ENCODE measurements at regions not wholly inside any gene's neighbourhood (a gene's known extent, or its start where the extent isn't known, plus 50 kb on each side); places are given as distances from the start of the nearest gene placed in this dataset.

DNA sequence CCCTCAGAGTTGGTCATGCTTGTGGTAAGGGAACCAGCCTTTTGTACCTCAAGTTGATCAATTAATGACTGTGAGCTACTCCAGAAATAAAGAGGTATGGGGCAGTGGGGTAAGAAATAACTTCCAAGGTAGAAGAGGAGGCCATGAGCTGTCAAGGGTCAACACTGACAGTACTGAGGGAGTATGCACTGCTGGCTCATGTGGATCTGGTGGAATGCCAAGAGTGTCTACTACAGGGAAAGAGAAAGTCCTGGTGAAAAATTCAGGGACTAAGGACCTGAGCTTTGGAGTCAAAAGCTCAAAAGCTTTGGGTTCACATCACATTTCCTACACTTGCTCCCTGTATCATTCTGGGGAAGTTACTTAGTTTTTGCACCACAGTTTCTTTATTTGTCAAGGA, 154.9 kb downstream of the SEMA6D start:
- no peaks in the 10 kb centered on the region for H4K20me1 ChIP-seq (ENCODE audit: low read depth, low read length)
- no peaks in the 10 kb centered on the region for H3K9me3 ChIP-seq (ENCODE audit: insufficient read depth, low read length)
- H3F3A ChIP-seq (ENCODE audit: insufficient read depth), result no peaks in the 10 kb centered on the region
- H3K9ac ChIP-seq (ENCODE audit: low read length), result no peak overlapping the region
- no peaks in the 10 kb centered on the region for H3K27me3 ChIP-seq (ENCODE audit: low read length)
- no peaks in the 10 kb centered on the region for H3K79me2 ChIP-seq (ENCODE audit: insufficient read depth, low read length)
- no peak for TF ChIP-seq EZH2phosphoT487 (conservative IDR thresholded peaks at IDR 0.05; ENCODE audit: low read length)
- H3K36me3 ChIP-seq (ENCODE audit: low read length), result no peaks in the 10 kb centered on the region
- H3K4me2 ChIP-seq (ENCODE audit: low read depth, low read length, poor library complexity, severe bottlenecking), result no peak overlapping the region
- no peak overlapping the region for H3K27ac ChIP-seq (ENCODE audit: low read depth, low read length)
- no peak overlapping the region for H2AFZ ChIP-seq (ENCODE audit: low read depth, low read length, severe bottlenecking)
- H3K9me2 ChIP-seq (replicated peaks; ENCODE audit: insufficient read depth, low read length), result peaks cover 3% of the 10 kb centered on the region; the same call in 1 of the 2 replicates
- no peak overlapping the region for H3K4me3 ChIP-seq (ENCODE audit: insufficient read depth, low read length, poor library complexity, severe bottlenecking)

DNA sequence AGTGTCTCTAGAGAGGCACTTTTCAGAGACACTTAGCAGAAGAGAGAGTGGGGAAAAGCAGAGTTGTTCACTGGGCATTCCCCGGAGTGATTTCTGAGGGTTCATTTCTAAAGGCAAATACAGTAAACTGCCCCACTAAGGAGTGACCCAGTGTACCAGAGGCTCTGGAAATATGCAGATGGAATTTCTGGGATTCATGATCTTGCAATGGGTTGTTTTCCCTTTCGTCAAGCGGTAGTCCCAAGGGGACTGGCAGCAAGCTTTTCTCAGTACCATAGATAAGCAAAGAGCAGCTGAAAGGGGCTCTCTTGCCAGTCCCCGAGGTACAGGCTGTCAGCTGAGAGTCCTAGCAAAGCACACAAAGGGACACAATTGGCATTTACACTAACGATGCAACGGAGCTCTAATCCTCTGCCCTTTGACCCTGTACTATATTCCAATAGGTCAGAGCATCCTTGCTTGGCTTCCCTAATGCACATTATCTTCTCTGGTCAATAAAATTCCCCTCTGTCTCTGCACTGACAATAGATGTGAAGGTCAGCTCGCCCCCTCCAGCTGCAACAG, 155.6 kb downstream of the SEMA6D start:
- TF ChIP-seq EZH2phosphoT487 (conservative IDR thresholded peaks at IDR 0.05; ENCODE audit: low read length), result no peak
- TF ChIP-seq, protein P1, sequence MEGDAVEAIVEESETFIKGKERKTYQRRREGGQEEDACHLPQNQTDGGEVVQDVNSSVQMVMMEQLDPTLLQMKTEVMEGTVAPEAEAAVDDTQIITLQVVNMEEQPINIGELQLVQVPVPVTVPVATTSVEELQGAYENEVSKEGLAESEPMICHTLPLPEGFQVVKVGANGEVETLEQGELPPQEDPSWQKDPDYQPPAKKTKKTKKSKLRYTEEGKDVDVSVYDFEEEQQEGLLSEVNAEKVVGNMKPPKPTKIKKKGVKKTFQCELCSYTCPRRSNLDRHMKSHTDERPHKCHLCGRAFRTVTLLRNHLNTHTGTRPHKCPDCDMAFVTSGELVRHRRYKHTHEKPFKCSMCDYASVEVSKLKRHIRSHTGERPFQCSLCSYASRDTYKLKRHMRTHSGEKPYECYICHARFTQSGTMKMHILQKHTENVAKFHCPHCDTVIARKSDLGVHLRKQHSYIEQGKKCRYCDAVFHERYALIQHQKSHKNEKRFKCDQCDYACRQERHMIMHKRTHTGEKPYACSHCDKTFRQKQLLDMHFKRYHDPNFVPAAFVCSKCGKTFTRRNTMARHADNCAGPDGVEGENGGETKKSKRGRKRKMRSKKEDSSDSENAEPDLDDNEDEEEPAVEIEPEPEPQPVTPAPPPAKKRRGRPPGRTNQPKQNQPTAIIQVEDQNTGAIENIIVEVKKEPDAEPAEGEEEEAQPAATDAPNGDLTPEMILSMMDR (IDR thresholded peaks at IDR 0.05; ENCODE audit: insufficient read depth, low read length, poor library complexity, severe bottlenecking), result no peak
- Histone ChIP-seq H3K36me3 (ENCODE audit: low read length) (no peaks in the 10 kb centered on the region), H3K27me3 (ENCODE audit: low read length) (no peaks in the 10 kb centered on the region), H3K4me3 (ENCODE audit: insufficient read depth, low read length, poor library complexity, severe bottlenecking) (no peak overlapping the region), H4K20me1 (ENCODE audit: low read depth, low read length) (no peaks in the 10 kb centered on the region), H3K9ac (ENCODE audit: low read length) (no peak overlapping the region), H3F3A (ENCODE audit: insufficient read depth) (no peaks in the 10 kb centered on the region), H2AFZ (ENCODE audit: low read depth, low read length, severe bottlenecking) (no peak overlapping the region), H3K9me3 (ENCODE audit: insufficient read depth, low read length) (no peaks in the 10 kb centered on the region), H3K27ac (ENCODE audit: low read depth, low read length) (no peak overlapping the region), H3K4me2 (ENCODE audit: low read depth, low read length, poor library complexity, severe bottlenecking) (no peak overlapping the region), H3K9me2 (replicated peaks; ENCODE audit: insufficient read depth, low read length) (peaks cover 3% of the 10 kb centered on the region; the same call in 1 of the 2 replicates), H3K79me2 (ENCODE audit: insufficient read depth, low read length) (no peaks in the 10 kb centered on the region)

DNA sequence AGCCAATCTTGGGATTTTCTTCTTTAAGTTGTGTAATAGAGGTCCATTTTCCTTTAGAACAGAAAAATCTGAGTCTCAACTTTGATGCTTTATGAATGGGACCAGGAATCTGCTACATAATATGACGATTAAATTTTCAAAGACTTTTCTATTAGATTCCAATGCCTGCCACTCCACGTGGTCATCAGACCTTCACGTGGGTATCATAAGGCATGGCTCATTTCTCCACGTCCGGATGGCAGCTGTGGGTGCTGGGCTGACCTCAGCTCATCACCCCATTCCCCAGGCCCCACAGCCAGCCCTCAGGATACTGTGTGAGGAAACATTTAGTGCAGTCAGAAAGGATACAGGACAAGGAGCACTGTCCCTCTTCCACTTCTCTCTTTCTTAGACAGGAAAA, 159.7 kb downstream of the SEMA6D start:
- no peaks in the 10 kb centered on the region for H3K27me3 ChIP-seq (ENCODE audit: low read length)
- H3K27ac ChIP-seq (ENCODE audit: low read depth, low read length), result no peak overlapping the region
- no peak overlapping the region for H3K9ac ChIP-seq (ENCODE audit: low read length)
- H3K9me2 ChIP-seq (replicated peaks; ENCODE audit: insufficient read depth, low read length), result peaks cover 3% of the 10 kb centered on the region; the same call in 1 of the 2 replicates
- H3F3A ChIP-seq (ENCODE audit: insufficient read depth), result no peaks in the 10 kb centered on the region
- no peaks in the 10 kb centered on the region for H4K20me1 ChIP-seq (ENCODE audit: low read depth, low read length)
- no peak overlapping the region for H2AFZ ChIP-seq (ENCODE audit: low read depth, low read length, severe bottlenecking)
- no peak overlapping the region for H3K4me2 ChIP-seq (ENCODE audit: low read depth, low read length, poor library complexity, severe bottlenecking)
- H3K79me2 ChIP-seq (ENCODE audit: insufficient read depth, low read length), result no peaks in the 10 kb centered on the region
- TF ChIP-seq, protein P1 (IDR thresholded peaks at IDR 0.05; ENCODE audit: insufficient read depth, low read length, poor library complexity, severe bottlenecking), result no peak
- no peak for TF ChIP-seq EZH2phosphoT487 (conservative IDR thresholded peaks at IDR 0.05; ENCODE audit: low read length)
- H3K9me3 ChIP-seq (ENCODE audit: insufficient read depth, low read length), result no peaks in the 10 kb centered on the region
- H3K36me3 ChIP-seq (ENCODE audit: low read length), result no peaks in the 10 kb centered on the region
- no peak overlapping the region for H3K4me3 ChIP-seq (ENCODE audit: insufficient read depth, low read length, poor library complexity, severe bottlenecking)

DNA sequence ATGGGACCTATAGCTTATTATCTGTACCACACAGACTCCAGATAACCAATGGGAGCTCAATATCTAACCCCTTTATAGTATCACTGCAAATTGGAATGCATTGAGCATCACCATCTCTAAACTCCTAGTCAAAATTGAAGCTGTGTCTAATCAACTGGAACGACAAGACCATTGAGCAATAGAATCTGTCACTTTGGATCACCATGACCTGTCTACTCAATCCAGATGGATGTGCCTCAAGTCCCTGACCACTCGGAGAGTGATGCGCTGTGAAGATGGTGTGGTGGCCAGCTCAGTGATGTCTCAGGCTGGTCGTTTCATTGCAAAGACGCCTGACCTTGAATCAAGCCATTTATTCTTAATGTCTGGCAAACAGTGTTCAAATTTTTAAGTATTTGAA, 160.5 kb downstream of the SEMA6D start:
- H4K20me1 ChIP-seq (ENCODE audit: low read depth, low read length), result no peaks in the 10 kb centered on the region
- no peak overlapping the region for H3K9ac ChIP-seq (ENCODE audit: low read length)
- H3K4me2 ChIP-seq (ENCODE audit: low read depth, low read length, poor library complexity, severe bottlenecking), result no peak overlapping the region

More for the DNA sequence above, 160.5 kb downstream of the SEMA6D start:
- H3K9me3 ChIP-seq (ENCODE audit: insufficient read depth, low read length), result no peaks in the 10 kb centered on the region
- TF ChIP-seq EZH2phosphoT487 (conservative IDR thresholded peaks at IDR 0.05; ENCODE audit: low read length), result no peak
- TF ChIP-seq, protein P1 (IDR thresholded peaks at IDR 0.05; ENCODE audit: insufficient read depth, low read length, poor library complexity, severe bottlenecking), result no peak
- H3K27me3 ChIP-seq (ENCODE audit: low read length), result no peaks in the 10 kb centered on the region
- no peak overlapping the region for H2AFZ ChIP-seq (ENCODE audit: low read depth, low read length, severe bottlenecking)
- no peak overlapping the region for H3K4me3 ChIP-seq (ENCODE audit: insufficient read depth, low read length, poor library complexity, severe bottlenecking)
- no peaks in the 10 kb centered on the region for H3F3A ChIP-seq (ENCODE audit: insufficient read depth)
- H3K36me3 ChIP-seq (ENCODE audit: low read length), result no peaks in the 10 kb centered on the region
- no peak overlapping the region for H3K27ac ChIP-seq (ENCODE audit: low read depth, low read length)
- H3K79me2 ChIP-seq (ENCODE audit: insufficient read depth, low read length), result no peaks in the 10 kb centered on the region
- peaks cover 3% of the 10 kb centered on the region; the same call in 1 of the 2 replicates for H3K9me2 ChIP-seq (replicated peaks; ENCODE audit: insufficient read depth, low read length)
